Kidney (tissue), 13 donors: ENCODE measurements at regions not wholly inside any gene's neighbourhood (a gene's known extent, or its start where the extent isn't known, plus 50 kb on each side); places are given as distances from the start of the nearest gene placed in this dataset.

ENCODE experiments used
- DNase-seq, 5 donors: peaks; one replicate each; pipeline ENCODE4 v3.0.0-alpha.2; 2013 to 2020
- FAIRE-seq: peaks from 2 replicates; lab custom pipeline; 2012; peaks lifted over from hg19 to GRCh38; lab: Jason Lieb, UNC
- H3K27ac ChIP-seq, 2 donors: one replicate each; pipeline ENCODE4 v1.7.0; 2013; ENCODE audit warnings: low read depth in 2 of 2, low read length in 2 of 2, inconsistent platforms in 1 of 2
- H3K27me3 ChIP-seq: one replicate; pipeline ENCODE4 v1.7.1; 2013; ENCODE audit warnings: low read length, inconsistent platforms; ENCODE audit not compliant: control insufficient read depth, insufficient read depth
- H3K36me3 ChIP-seq, 3 donors: one replicate each; pipeline versions ENCODE4 v1.7.0 to v1.7.1; 2013; ENCODE audit warnings: low read length in 3 of 3, control low read depth in 1 of 3, inconsistent platforms in 1 of 3; ENCODE audit not compliant: insufficient read depth in 3 of 3, control insufficient read depth in 2 of 3
- H3K4me1 ChIP-seq, 3 donors: one replicate each; pipeline versions ENCODE4 v1.7.0 to v1.7.1; 2013; ENCODE audit warnings: low read length in 3 of 3, inconsistent platforms in 1 of 3, low read depth in 1 of 3; ENCODE audit not compliant: control insufficient read depth in 2 of 3, insufficient read depth in 2 of 3
- H3K4me3 ChIP-seq, 3 donors: one replicate each; pipeline versions ENCODE4 v1.7.0 to v1.8.1; 2013; ENCODE audit warnings: low read length in 3 of 3, control low read depth in 1 of 3, inconsistent platforms in 1 of 3
- H3K9ac ChIP-seq, 3 donors: one replicate each; pipeline versions ENCODE4 v1.7.0 to v1.7.1; 2013; ENCODE audit warnings: low read length in 3 of 3, control low read depth in 1 of 3, inconsistent platforms in 1 of 3
- H3K9me3 ChIP-seq, 3 donors: one replicate each; pipeline versions ENCODE4 v1.7.0 to v1.7.1; 2013; ENCODE audit warnings: low read length in 3 of 3, control low read depth in 1 of 3, inconsistent platforms in 1 of 3; ENCODE audit not compliant: control insufficient read depth in 2 of 3, insufficient read depth in 1 of 3
- intact Hi-C: fragments of 100-400 bp; cut with DNase I; formaldehyde crosslinking; loops from one replicate; pipeline ENCODE4 v1.11.1; 2022
- TF ChIP-seq, protein P1 (sequence below): IDR thresholded peaks from 3 replicates; pipeline ENCODE4 v1.5.1; 2012; ENCODE audit warnings: mild to moderate bottlenecking, moderate library complexity, borderline replicate concordance; ENCODE audit not compliant: insufficient read depth; ENCODE audit errors: extremely low read depth
- donor health status: control.
- donor health status: control.
- donor health status: control.
- donor health status: control.
- donor health status: control.
- donor health status: DM: yes; HTN: yes; CAD: no.
- donor health status: Normal renal cell carcinoma (clear cell type).

DNA sequence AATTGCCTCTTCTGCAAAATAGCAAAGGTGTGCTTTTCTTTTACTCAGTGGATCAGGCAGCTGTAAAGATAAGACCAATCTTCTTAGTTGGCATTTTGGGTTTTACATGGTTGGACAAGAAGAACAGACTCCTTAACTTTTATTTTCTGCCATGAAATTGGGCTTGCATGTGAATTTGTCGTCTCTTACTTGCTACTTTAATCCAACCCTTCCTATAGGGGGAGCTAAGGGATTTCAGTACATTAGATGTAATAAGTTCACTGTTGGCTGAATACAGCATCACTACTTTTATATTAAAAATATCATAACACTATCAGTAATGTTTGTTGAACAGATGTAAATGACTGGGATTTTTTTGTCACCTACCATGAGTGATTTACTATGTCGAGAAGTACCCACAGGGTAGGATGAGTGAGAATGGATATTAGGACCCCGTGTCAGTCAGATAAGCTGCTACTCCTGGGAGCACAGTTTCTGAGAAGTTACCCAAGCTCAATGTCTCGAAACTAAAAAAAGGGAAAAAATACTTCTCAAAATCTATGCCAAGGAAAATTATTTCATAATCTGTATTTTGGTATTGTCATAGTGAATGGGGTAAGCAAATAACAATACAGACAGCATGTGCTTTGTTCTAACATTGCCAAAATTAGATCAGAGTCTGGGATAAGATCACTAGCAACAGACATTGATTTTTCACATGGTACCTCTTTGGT, 127.4 kb upstream of the AGR3 start:
- H3K27ac ChIP-seq = no peak overlapping the region
- H3K27me3 ChIP-seq = no peaks in the 10 kb centered on the region
- FAIRE-seq (no peak), DNase-seq (no peak)
- H3K9ac ChIP-seq = no peak overlapping the region
- H3K9me3 ChIP-seq = no peaks in the 10 kb centered on the region
- H3K4me3 ChIP-seq = no peak overlapping the region
- TF ChIP-seq, protein P1, sequence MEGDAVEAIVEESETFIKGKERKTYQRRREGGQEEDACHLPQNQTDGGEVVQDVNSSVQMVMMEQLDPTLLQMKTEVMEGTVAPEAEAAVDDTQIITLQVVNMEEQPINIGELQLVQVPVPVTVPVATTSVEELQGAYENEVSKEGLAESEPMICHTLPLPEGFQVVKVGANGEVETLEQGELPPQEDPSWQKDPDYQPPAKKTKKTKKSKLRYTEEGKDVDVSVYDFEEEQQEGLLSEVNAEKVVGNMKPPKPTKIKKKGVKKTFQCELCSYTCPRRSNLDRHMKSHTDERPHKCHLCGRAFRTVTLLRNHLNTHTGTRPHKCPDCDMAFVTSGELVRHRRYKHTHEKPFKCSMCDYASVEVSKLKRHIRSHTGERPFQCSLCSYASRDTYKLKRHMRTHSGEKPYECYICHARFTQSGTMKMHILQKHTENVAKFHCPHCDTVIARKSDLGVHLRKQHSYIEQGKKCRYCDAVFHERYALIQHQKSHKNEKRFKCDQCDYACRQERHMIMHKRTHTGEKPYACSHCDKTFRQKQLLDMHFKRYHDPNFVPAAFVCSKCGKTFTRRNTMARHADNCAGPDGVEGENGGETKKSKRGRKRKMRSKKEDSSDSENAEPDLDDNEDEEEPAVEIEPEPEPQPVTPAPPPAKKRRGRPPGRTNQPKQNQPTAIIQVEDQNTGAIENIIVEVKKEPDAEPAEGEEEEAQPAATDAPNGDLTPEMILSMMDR = no peak
- H3K36me3 ChIP-seq = no peaks in the 10 kb centered on the region
- no peaks in the 10 kb centered on the region for H3K4me1 ChIP-seq
- intact Hi-C loops = no loop called here

DNA sequence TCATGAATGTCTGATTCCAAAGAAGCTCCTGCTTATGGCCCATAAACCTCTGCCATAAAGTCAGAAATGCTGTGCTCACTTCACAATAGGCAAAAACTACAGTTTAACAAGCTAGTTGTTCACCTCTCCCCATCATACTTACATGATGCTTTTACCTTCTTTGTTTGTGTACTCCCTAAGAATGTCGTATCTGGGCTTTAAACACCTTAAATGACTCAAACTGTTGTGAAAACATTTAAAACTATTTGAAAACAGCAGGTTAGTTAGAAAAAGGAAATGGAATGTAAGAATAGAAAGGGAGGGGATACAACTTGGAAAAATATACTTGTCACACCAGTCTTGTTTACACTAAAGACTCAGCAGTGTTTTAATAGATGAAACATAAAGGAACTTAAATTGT, 128.2 kb upstream of the AGR3 start:
- H3K9me3 ChIP-seq = no peaks in the 10 kb centered on the region
- no peaks in the 10 kb centered on the region for H3K36me3 ChIP-seq
- DNase-seq (no peak), FAIRE-seq (no peak)
- H3K9ac ChIP-seq = no peak overlapping the region
- H3K4me1 ChIP-seq = no peaks in the 10 kb centered on the region
- intact Hi-C loops = no loop called here
- H3K4me3 ChIP-seq = no peak overlapping the region
- no peaks in the 10 kb centered on the region for H3K27me3 ChIP-seq
- no peak overlapping the region for H3K27ac ChIP-seq
- TF ChIP-seq, protein P1 = no peak

DNA sequence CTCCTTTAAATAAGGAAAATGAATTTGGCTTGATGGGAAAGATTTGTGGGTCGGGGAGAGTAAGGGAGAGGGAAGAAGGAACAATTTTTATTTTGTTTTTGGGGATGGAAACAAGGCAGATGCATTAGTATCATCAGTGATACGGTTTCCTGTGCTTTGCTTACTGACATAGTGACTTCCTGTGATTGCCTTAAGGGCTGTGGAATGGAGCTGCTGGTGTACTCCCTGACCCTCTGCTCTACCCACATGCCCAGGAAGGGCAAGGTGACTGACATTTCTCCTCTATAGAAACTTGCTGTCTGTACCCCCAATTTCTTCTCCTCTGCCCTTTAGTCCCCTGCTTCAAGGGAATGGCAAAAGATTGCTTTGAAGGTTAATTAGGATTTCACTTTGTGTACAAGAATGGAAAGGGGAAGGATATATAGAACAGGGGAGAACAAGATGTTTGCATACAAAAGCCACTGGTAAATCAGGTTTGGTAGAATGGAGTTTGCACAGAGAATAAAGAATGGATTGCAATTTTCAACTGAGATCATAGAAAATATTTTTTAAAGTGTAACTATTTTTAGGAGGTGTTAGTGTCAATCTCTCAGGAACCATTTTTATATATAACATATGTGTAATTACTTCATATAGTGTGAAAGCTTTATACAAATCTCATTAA, 129.0 kb upstream of the AGR3 start:
- TF ChIP-seq, protein P1 = no peak
- H3K36me3 ChIP-seq = no peaks in the 10 kb centered on the region
- H3K9ac ChIP-seq = no peak overlapping the region
- DNase-seq (no peak), FAIRE-seq (no peak)
- H3K9me3 ChIP-seq = no peaks in the 10 kb centered on the region
- H3K27ac ChIP-seq = no peak overlapping the region
- no peaks in the 10 kb centered on the region for H3K4me1 ChIP-seq
- intact Hi-C loops = no loop called here
- no peak overlapping the region for H3K4me3 ChIP-seq
- no peaks in the 10 kb centered on the region for H3K27me3 ChIP-seq
